ENCODE measurements at regions not wholly inside any gene's neighbourhood (a gene's known extent, or its start where the extent isn't known, plus 50 kb on each side); places are given as distances from the start of the nearest gene placed in this dataset.

DNA sequence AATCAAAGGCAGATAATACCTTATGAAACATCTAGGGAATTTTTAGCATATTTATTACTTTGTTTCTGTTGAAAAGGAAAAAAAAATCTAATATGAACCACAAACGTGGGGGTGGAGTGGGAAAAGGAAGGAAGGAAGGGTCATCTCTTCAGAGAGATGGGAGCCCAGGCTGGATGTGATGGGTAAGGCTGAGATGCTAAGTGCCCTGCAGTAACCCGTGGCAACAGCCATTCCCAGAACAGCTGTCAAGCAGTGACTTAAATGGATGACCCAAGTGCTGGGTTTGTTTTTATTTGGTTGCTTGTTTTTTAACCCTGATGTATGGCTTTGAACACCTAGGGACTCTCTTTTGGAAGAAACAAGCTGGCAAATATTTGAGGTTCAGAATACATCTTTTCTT lies 50.7 kb upstream of the KLF7 start:
- H3K4me1 Mint-ChIP-seq, result no peaks in the 10 kb centered on the region
- H3K4me3 ChIP-seq (ENCODE audit: low read length), result no peak overlapping the region
- H3K4me3 Mint-ChIP-seq, result no peak overlapping the region
- DNase-seq, result no peak
- no peaks in the 10 kb centered on the region for H3K36me3 ChIP-seq (ENCODE audit: insufficient read depth, low read length)
- H3K27me3 Mint-ChIP-seq, result peaks cover 6 to 10% of the 10 kb centered on the region in 2 donors
- H3K4me1 ChIP-seq (ENCODE audit: insufficient read depth, low read length), result no peaks in the 10 kb centered on the region
- no peaks in the 10 kb centered on the region for H3K36me3 Mint-ChIP-seq
- ChIA-PET CTCF (no interaction called here), POLR2A (no interaction called here)
- H3K27ac ChIP-seq (ENCODE audit: low read depth, low read length), result no peak overlapping the region
- no peaks in the 10 kb centered on the region for H3K9me3 ChIP-seq (ENCODE audit: low read length)
- H3K9me3 Mint-ChIP-seq, result peaks cover 0 to 2% (median 0%) of the 10 kb centered on the region in 5 donors
- no peaks in the 10 kb centered on the region for H3K27me3 ChIP-seq (ENCODE audit: insufficient read depth, low read length, poor library complexity, severe bottlenecking)
- H3K27ac Mint-ChIP-seq, result no peak overlapping the region

- Histone ChIP-seq H3K27me3 (ENCODE audit: insufficient read depth, low read length, poor library complexity, severe bottlenecking) (no peaks in the 10 kb centered on the region), H3K4me1 (ENCODE audit: insufficient read depth, low read length) (no peaks in the 10 kb centered on the region), H3K4me3 (ENCODE audit: low read length) (no peak overlapping the region), H3K9me3 (ENCODE audit: low read length) (no peaks in the 10 kb centered on the region), H3K36me3 (ENCODE audit: insufficient read depth, low read length) (no peaks in the 10 kb centered on the region), H3K27ac (ENCODE audit: low read depth, low read length) (no peak overlapping the region)
- no peak overlapping the region for H3K27ac Mint-ChIP-seq
- peaks cover 6 to 14% of the 10 kb centered on the region in 2 donors for H3K27me3 Mint-ChIP-seq
- no peak for DNase-seq
- peaks cover 0 to 2% (median 0%) of the 10 kb centered on the region in 5 donors for H3K9me3 Mint-ChIP-seq
- no peaks in the 10 kb centered on the region for H3K4me1 Mint-ChIP-seq
- no peaks in the 10 kb centered on the region for H3K36me3 Mint-ChIP-seq
- POLR2A ChIA-PET, result no interaction called here
- CTCF ChIA-PET, result no interaction called here
- no peak overlapping the region for H3K4me3 Mint-ChIP-seq
These were observed 51.7 kb upstream of the KLF7 start for GRCh38 chr2:207217442-207217841.

DNA sequence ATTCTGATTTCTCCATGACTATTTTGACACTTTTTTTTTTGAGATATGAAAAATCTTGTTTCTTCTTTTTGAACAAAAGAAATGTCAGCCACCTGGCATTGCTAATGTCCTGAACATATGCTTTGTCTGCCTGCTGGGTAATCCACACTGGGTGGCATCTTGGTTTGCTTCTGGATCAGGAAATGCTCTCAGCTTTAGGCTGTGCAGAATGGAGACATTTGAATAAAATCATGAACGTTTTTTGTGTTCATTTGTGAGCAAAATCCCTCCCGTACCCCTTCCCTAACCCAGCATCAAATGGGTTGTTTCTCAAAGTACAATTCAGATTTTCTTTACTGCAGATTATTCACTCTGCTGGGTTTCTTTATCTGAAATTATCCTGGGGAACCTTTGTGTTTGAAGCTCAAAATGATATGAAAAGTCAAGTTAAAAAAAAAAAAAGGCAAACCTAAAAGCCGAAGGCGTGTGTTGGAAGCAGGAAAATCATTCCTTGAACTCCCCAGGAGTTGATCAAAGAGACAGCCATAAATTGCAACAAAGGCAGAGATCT lies 53.4 kb upstream of the KLF7 start:
- H3K27me3 Mint-ChIP-seq, result peaks cover 6 to 14% of the 10 kb centered on the region in 2 donors
- POLR2A ChIA-PET, result no interaction called here
- H3K36me3 ChIP-seq (ENCODE audit: insufficient read depth, low read length), result no peaks in the 10 kb centered on the region
- H3K4me1 ChIP-seq (ENCODE audit: insufficient read depth, low read length), result no peaks in the 10 kb centered on the region
- H3K27me3 ChIP-seq (ENCODE audit: insufficient read depth, low read length, poor library complexity, severe bottlenecking), result no peaks in the 10 kb centered on the region
- no peaks in the 10 kb centered on the region for H3K4me1 Mint-ChIP-seq
- no peak overlapping the region for H3K4me3 Mint-ChIP-seq
- peaks cover 0 to 2% (median 0%) of the 10 kb centered on the region in 5 donors for H3K9me3 Mint-ChIP-seq
- DNase-seq, result no peak
- H3K27ac Mint-ChIP-seq, result peak overlapping the region in 1 of 8 donors; percentile 39
- H3K4me3 ChIP-seq (ENCODE audit: low read length), result no peak overlapping the region
- CTCF ChIA-PET, result no interaction called here
- no peaks in the 10 kb centered on the region for H3K9me3 ChIP-seq (ENCODE audit: low read length)
- no peak overlapping the region for H3K27ac ChIP-seq (ENCODE audit: low read depth, low read length)
- H3K36me3 Mint-ChIP-seq, result no peaks in the 10 kb centered on the region

DNA sequence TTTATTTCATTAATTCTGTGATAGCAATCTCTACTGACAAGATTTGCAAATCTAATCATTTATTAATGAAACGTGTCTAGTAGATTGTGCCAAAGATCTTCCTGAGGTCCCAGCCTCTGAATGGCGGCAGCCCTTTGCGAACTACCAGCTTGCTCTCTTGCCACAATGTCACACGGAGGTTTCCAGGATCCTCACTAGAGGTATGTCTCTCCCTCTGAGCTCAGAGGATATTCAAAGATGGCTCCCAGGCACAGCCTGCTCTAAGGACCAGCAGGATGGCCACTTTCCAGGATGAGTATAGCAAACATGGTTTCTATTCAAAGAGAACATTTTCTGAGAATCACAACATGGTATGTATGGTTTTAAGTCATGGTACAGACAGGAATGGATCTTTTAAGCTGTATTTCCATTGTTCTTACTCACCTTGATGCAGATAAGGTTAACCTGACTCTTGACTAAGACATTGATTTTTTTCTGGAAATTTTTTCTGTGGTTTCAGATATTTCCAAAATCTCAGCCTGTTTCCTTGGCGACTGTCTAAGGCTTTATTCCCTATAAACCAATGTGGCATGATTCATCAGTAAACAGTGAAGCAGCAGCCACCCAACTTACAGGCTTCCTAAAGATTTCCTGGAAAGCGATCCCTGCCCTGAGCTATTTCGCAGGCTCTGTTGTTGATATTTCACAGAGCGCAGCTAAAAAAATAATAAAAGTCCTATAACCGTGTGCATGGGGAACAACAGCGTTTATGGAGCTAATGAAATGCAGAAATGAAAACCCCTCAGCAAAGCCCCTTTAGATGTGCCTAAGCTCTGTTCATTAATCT lies 54.1 kb upstream of the KLF7 start:
- Mint-ChIP-seq H3K4me1 (no peaks in the 10 kb centered on the region), H3K27ac (no peak overlapping the region), H3K4me3 (no peak overlapping the region), H3K27me3 (peaks cover 6 to 22% of the 10 kb centered on the region in 2 donors), H3K36me3 (no peaks in the 10 kb centered on the region), H3K9me3 (peaks cover 0 to 2% (median 0%) of the 10 kb centered on the region in 5 donors)
- no peaks in the 10 kb centered on the region for H3K27me3 ChIP-seq (ENCODE audit: insufficient read depth, low read length, poor library complexity, severe bottlenecking)
- no peak for DNase-seq
- no peak overlapping the region for H3K4me3 ChIP-seq (ENCODE audit: low read length)
- H3K27ac ChIP-seq (ENCODE audit: low read depth, low read length), result no peak overlapping the region
- ChIA-PET POLR2A (no interaction called here), CTCF (no interaction called here)
- H3K36me3 ChIP-seq (ENCODE audit: insufficient read depth, low read length), result no peaks in the 10 kb centered on the region
- H3K9me3 ChIP-seq (ENCODE audit: low read length), result no peaks in the 10 kb centered on the region
- H3K4me1 ChIP-seq (ENCODE audit: insufficient read depth, low read length), result peaks cover 3% of the 10 kb centered on the region

GRCh38 chr2:207221731-207222130 lies 56.0 kb upstream of the KLF7 start:
- H3K9me3 ChIP-seq (ENCODE audit: low read length), result no peaks in the 10 kb centered on the region
- no peak overlapping the region for H3K27ac ChIP-seq (ENCODE audit: low read depth, low read length)
- POLR2A ChIA-PET, result no interaction called here
- H3K9me3 Mint-ChIP-seq, result peaks cover 0 to 2% (median 0%) of the 10 kb centered on the region in 5 donors
- no peak for DNase-seq
- H3K36me3 ChIP-seq (ENCODE audit: insufficient read depth, low read length), result no peaks in the 10 kb centered on the region
- no peak overlapping the region for H3K4me3 ChIP-seq (ENCODE audit: low read length)
- H3K4me1 ChIP-seq (ENCODE audit: insufficient read depth, low read length), result peaks cover 4% of the 10 kb centered on the region
- H3K4me3 Mint-ChIP-seq, result no peak overlapping the region
- H3K4me1 Mint-ChIP-seq, result peaks cover 0 to 13% (median 0%) of the 10 kb centered on the region in 3 donors
- H3K27me3 ChIP-seq (ENCODE audit: insufficient read depth, low read length, poor library complexity, severe bottlenecking), result no peaks in the 10 kb centered on the region
- no peak overlapping the region for H3K27ac Mint-ChIP-seq
- peaks cover 6 to 33% of the 10 kb centered on the region in 2 donors for H3K27me3 Mint-ChIP-seq
- H3K36me3 Mint-ChIP-seq, result no peaks in the 10 kb centered on the region
- CTCF ChIA-PET, result no interaction called here

DNA sequence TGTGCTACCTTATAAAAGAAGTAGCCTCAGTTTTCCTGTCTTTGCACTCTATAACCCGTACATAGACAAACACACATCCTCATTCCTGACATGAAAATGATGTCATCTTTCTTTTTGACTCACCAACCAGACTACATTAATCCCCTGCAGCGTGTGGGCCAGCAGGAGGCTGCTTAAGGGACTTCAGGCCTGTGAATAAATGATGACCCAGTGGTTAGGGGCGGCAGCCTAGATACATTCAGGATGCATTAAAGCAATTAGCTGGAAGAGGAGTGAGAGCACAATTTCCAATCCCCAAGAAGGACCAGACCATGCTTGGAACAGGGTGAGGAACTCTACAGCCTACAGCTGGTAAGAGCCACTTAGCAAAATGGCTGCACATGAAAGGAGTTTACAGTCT lies 57.3 kb upstream of the KLF7 start:
- H3K36me3 Mint-ChIP-seq, result no peaks in the 10 kb centered on the region
- peaks cover 6 to 36% of the 10 kb centered on the region in 2 donors for H3K27me3 Mint-ChIP-seq
- H3K4me1 Mint-ChIP-seq, result peaks cover 0 to 14% (median 0%) of the 10 kb centered on the region in 3 donors
- no peaks in the 10 kb centered on the region for H3K36me3 ChIP-seq (ENCODE audit: insufficient read depth, low read length)
- ChIA-PET CTCF (no interaction called here), POLR2A (no interaction called here)
- H3K27ac Mint-ChIP-seq, result no peak overlapping the region
- no peak overlapping the region for H3K27ac ChIP-seq (ENCODE audit: low read depth, low read length)
- H3K4me3 Mint-ChIP-seq, result no peak overlapping the region
- H3K4me3 ChIP-seq (ENCODE audit: low read length), result no peak overlapping the region
- no peak for DNase-seq
- peaks cover 4% of the 10 kb centered on the region for H3K4me1 ChIP-seq (ENCODE audit: insufficient read depth, low read length)
- H3K9me3 Mint-ChIP-seq, result peaks cover 0 to 2% (median 0%) of the 10 kb centered on the region in 5 donors
- no peaks in the 10 kb centered on the region for H3K27me3 ChIP-seq (ENCODE audit: insufficient read depth, low read length, poor library complexity, severe bottlenecking)
- no peaks in the 10 kb centered on the region for H3K9me3 ChIP-seq (ENCODE audit: low read length)

- peaks cover 4 to 39% of the 10 kb centered on the region in 2 donors for H3K27me3 Mint-ChIP-seq
These were observed 58.6 kb upstream of the KLF7 start for GRCh38 chr2:207224381-207224780.

GRCh38 chr2:207224791-207225482 lies 59.2 kb upstream of the KLF7 start:
- Histone ChIP-seq H3K4me1 (ENCODE audit: insufficient read depth, low read length) (peaks cover 4% of the 10 kb centered on the region), H3K4me3 (ENCODE audit: low read length) (no peak overlapping the region), H3K9me3 (ENCODE audit: low read length) (no peaks in the 10 kb centered on the region), H3K27ac (ENCODE audit: low read depth, low read length) (no peak overlapping the region), H3K27me3 (ENCODE audit: insufficient read depth, low read length, poor library complexity, severe bottlenecking) (no peaks in the 10 kb centered on the region), H3K36me3 (ENCODE audit: insufficient read depth, low read length) (no peaks in the 10 kb centered on the region)
- peaks cover 7 to 39% of the 10 kb centered on the region in 2 donors for H3K27me3 Mint-ChIP-seq
- no peak for DNase-seq
- H3K36me3 Mint-ChIP-seq, result no peaks in the 10 kb centered on the region
- peaks cover 0 to 14% (median 0%) of the 10 kb centered on the region in 3 donors for H3K4me1 Mint-ChIP-seq
- peaks cover 0 to 2% (median 0%) of the 10 kb centered on the region in 5 donors for H3K9me3 Mint-ChIP-seq
- POLR2A ChIA-PET, result no interaction called here
- H3K4me3 Mint-ChIP-seq, result no peak overlapping the region
- H3K27ac Mint-ChIP-seq, result no peak overlapping the region
- CTCF ChIA-PET, result no interaction called here

More at GRCh38 chr2:207224381-207224780, 58.6 kb upstream of the KLF7 start:
- Mint-ChIP-seq H3K36me3 (no peaks in the 10 kb centered on the region), H3K27ac (no peak overlapping the region), H3K9me3 (peaks cover 0 to 2% (median 0%) of the 10 kb centered on the region in 5 donors), H3K4me1 (peaks cover 0 to 14% (median 0%) of the 10 kb centered on the region in 3 donors), H3K4me3 (no peak overlapping the region)
- ChIA-PET POLR2A (no interaction called here), CTCF (no interaction called here)
- Histone ChIP-seq H3K27ac (ENCODE audit: low read depth, low read length) (no peak overlapping the region), H3K36me3 (ENCODE audit: insufficient read depth, low read length) (no peaks in the 10 kb centered on the region), H3K9me3 (ENCODE audit: low read length) (no peaks in the 10 kb centered on the region), H3K4me1 (ENCODE audit: insufficient read depth, low read length) (peaks cover 4% of the 10 kb centered on the region), H3K4me3 (ENCODE audit: low read length) (no peak overlapping the region), H3K27me3 (ENCODE audit: insufficient read depth, low read length, poor library complexity, severe bottlenecking) (no peaks in the 10 kb centered on the region)
- DNase-seq, result no peak

All from CD8-positive, alpha-beta memory T cell (primary cell).